HG02610 (cell line): ENCODE measurements at regions not wholly inside any gene's neighbourhood (a gene's known extent, or its start where the extent isn't known, plus 50 kb on each side); places are given as distances from the start of the nearest gene placed in this dataset.

Source experiments
- ATAC-seq: cut with Tn5 transposase; IDR thresholded peaks from one replicate; pipeline ENCODE4 v1.9.1; 2021; ENCODE audit warnings: mild to moderate bottlenecking, moderate library complexity; ENCODE audit not compliant: unreplicated experiment

DNA sequence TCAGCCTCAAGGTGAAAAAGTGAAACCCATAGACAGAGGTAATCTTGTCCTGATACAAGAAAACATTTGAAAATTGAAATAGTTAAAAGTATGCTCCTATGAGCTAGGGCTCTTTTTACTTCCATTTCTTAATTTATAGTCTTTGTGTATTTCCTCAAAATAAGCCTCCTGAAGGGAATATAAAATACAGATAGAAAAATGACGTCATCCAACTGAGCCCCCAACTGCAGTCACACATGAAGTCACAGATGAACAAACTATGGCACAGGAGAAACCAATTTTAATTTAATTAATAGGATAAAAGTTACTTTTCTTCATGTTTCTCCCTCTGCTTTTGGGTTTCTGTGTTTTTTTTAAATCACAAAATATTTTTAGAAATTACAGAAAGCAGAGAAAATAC is 280.3 kb downstream of the HTR7 start:
- ATAC-seq = no peak

DNA sequence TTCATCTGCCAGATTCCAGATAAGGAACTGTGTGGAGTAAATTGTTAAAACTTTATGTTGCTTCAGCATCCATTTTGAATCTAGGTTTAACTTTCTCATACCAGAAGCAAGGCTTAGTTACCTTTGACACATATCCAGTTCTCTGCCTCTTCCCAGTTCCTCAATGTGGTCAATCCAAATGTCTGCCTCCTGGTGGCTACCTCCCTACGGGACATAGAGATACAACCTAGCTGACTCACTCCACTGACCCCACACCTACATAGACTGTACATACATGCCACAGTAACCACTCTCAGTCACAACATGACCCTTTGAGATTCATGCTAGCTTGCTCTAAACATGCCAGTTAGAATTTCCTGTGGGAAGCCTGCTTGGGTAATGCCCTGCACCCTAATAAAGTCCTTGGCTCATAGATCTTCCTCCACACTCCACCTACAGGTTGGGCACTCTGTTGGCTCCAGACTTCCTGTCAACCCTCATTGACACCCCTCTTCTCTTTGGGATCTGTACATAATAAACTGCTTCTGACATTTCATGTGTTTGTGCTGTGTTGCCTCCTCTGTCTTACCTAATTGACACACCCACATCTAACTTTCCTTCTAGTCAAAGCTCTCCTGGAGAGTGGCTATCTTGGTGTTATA is 278.1 kb downstream of the HTR7 start:
- no peak for ATAC-seq

DNA sequence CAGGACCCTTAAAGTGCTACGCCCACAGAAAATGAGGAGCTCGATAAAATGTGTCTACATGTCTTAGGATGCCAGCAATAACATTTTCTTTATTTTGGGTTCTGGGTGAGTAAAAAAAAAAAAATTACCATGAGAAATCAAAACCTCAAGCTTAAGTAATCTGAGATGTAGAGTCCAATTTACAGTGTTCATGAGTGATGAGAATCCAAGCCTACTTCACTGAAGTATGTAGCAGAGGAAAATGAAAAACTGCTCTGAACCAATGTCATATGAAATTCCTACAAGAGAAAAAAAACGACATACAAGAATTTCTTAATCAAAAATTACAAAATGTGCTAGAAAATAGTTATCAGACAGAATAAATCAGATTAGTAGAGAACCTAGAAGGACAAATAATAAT is 274.4 kb downstream of the HTR7 start:
- no peak for ATAC-seq

- ATAC-seq = no peak
Measured at GRCh38 chr10:90587081-90587491, 270.8 kb downstream of the HTR7 start.

DNA sequence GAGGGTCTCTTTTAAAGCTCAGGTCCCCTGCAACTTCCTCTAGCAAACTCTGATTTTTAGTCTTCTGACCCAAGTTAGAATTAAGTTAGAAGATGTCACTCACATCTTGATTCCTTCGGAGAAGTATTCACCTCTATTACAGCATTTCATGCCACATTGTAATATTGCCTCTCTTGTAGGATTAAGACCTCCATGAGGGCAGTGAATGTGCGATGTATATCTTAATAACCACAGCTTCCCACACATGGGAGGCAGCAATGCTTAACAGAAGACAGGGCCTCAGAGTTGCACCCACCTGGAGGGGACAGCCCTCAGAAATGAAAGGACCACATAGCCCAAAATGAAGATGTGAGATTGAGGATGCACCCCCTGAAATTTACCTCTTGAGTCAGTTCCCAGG is 270.3 kb downstream of the HTR7 start:
- ATAC-seq = no peak

- ATAC-seq = no peak
Measured at GRCh38 chr10:90588222-90588621, 269.6 kb downstream of the HTR7 start.

GRCh38 chr10:90589825-90590224 is 268.0 kb downstream of the HTR7 start:
- ATAC-seq = no peak

DNA sequence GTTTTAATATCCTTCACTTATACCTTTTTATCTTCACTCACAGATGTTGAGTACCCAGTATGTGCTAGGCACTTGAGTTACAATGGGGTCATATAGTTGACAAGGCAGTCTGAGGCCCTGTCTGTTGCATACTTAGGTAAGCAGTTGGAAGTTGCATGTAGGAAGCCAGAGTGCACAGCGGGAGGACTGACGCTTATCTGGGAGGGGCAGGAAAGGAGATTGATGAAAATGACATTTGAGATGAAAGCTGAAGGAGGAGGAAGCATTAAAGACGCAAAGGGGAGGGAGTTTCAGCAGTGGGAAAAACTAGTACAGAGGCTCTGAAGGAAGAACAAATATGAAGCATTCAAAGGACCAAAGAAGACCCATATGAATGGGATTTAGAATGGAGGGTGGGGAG is 266.2 kb downstream of the HTR7 start:
- no peak for ATAC-seq

- peak; percentile 68 for ATAC-seq
Measured at GRCh38 chr10:90592638-90593302, 265.1 kb downstream of the HTR7 start.

- ATAC-seq = no peak
Measured at GRCh38 chr10:90598513-90598912, 259.3 kb downstream of the HTR7 start.

DNA sequence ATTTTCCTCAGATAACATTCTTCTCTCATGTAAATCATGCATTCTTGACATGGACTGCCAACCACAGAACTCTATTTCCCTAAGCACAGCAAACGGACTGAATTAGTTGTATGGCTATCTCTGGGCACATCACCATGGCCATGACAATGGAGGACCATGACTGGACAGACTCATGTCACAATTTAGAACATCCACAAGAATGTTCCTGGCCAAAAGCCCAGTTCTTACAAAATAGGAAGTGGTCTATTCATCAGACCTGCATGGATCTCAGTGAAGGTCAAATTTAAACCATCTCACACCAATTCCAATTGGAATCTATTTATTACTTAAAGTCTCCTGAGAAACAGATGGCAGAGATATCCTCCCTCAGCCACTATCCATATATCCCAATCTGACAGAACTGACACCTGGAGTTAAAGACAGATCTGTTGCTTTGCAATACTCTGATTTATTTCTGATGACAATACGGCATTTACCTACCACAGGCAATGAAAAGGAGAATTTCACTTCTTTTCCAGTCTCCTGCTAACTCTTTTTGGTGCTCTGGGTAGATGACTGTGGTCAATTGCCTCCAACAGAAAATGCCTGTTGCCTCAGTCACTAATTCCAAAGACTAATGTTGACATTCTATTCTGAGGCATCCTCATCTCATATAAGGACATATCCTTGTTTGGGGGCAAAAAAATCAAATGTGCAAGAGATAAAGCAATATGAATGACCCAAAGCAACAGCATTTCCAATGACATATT is 254.8 kb downstream of the HTR7 start:
- ATAC-seq = no peak

DNA sequence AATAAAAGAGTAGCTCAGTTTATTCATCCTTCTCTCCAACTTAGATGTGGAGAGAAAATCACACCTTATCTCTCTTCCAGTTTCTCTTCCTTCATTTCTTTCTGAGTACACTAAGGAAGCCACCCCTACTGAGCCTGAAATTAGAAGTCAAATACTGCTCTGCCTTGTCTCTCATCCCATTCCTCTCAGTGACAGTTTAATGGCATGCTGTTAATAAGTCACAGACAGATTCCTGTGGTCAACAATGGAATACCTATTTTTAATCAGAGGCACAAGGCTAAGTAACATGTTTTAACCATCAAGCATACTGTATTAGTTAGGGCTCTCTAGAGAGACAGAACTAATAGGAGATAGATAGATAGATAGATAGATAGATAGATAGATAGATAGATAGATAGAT is 253.2 kb downstream of the HTR7 start:
- ATAC-seq = no peak

- ATAC-seq = no peak
Measured at GRCh38 chr10:90605506-90605905, 252.3 kb downstream of the HTR7 start.

GRCh38 chr10:90612276-90612675 is 245.6 kb downstream of the HTR7 start:
- ATAC-seq = no peak

DNA sequence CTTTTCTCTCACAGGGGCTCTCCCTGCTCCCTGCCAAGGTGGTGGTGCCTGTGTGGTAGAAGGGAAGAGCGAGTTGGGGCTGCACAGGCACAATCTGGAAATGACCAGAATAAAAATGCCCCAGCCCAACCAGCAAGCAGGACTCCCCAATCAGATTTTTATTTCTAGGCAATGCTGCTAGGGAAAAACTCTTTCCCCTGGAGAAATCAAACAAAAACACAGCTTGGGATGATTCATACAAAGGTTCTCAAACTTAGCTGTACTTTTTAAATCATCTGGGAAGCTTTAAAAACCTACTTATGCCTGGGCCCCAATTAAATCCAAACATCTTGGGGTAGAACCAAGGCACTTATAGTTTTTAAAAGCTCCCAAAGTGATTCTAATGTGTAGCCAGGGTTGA is 243.2 kb downstream of the HTR7 start:
- no peak for ATAC-seq

DNA sequence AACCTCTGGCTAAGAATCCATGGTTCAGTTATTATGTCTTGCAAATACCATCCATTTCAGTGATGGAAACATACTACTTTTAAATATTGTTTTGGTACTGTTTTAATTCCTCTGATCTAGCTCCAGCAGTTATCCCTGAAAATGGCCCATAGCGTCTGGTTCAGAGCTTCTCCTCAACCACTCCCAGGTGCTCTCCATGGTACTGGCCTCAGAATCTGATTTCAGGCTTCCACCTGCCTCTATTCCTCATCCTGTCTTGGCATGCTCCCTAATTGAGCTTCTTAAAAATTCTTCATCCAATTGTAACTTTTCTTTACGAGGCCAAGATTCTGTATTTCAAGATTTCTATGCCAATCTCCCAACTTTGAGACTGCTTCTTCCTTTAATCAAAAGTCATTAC is 236.3 kb downstream of the HTR7 start:
- no peak for ATAC-seq

GRCh38 chr10:90635111-90635765 is 222.6 kb downstream of the HTR7 start:
- no peak for ATAC-seq

DNA sequence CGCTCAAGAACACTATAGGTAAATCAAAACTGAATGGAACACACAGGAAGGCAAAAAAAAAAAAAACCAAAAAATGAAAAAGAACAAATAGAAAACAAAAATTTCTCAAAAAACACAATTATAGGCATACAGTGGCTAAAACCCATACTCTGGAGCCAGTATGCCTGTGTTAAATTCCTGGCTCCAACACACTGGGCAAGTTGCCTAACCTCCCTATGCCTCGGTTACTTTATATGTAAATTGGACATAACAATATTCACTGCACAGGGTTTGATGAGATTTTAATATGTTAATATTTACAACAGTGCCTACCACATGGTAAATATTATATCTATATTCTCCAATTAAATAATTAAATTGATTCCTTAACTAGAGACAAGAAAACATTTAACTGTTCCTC is 217.1 kb downstream of the HTR7 start:
- ATAC-seq = no peak

DNA sequence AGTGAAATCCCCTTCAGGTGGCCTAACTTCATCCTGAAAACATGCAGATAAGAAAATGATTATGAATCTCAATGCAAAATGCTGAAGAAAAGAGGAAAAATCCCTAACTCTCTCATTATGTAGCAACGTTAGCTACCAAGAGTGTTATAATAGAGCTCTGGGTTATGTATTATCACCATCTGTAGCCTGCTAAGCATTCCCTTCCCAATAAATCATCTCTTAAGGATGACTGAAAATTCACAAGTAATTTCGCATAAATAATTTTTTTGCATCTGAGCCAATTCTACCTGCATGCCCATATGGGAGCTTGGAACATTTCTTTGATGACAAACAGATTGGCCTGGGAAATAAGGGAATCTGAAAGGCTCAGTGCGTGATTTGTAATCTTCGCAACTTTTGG is 216.1 kb downstream of the HTR7 start:
- ATAC-seq = no peak

DNA sequence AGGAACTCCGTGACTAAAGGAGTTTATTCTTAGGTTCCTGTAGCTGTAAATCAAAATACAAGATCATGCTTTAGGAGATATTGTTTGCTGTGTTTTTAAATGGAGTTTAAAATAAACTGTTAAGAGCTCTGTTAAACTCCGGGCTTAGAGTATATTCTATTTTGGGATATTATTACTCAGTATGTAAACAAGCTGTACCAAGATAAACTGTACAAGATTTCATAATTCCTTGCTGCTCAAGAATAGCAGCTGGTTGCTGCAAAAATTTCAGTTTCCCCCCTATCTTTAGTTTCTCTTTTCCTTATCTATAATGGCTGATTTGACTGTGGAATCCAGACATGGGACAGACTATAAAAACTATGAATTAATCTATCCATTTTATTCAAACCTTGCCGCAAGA is 215.7 kb downstream of the HTR7 start:
- no peak for ATAC-seq

- no peak for ATAC-seq
Measured at GRCh38 chr10:90642650-90643049, 215.2 kb downstream of the HTR7 start.

GRCh38 chr10:90644165-90644564 is 213.7 kb downstream of the HTR7 start:
- no peak for ATAC-seq
